GM12878 (cell line): ENCODE measurements at regions not wholly inside any gene's neighbourhood (a gene's known extent, or its start where the extent isn't known, plus 50 kb on each side); places are given as distances from the start of the nearest gene placed in this dataset.

Experiments
- ATAC-seq: fragments of 200-7000 bp; cut with Tn5 transposase; 3 replicates; pipeline ENCODE4 v1.9.1; 2020; ENCODE audit warnings: mild to moderate bottlenecking, moderate library complexity
- BruUV-seq: library from RNA; stranded (reverse); fragments of 400-500 nt; replicated peaks from 2 replicates; lab custom pipeline; 2021; lab: Mats Ljungman, UMichigan
- CTCF ChIA-PET: fragments of 300-600 bp; sonication (Branson Sonifier 250); formaldehyde crosslinking; extraction: SDS; loops from one replicate; lab custom pipeline; 2021; ENCODE audit warnings: inconsistent platforms; lab: Yijun Ruan, JAX
- POLR2A ChIA-PET: fragments of 350-600 bp; formaldehyde crosslinking; extraction: SDS; loops from one replicate; lab custom pipeline; 2021; ENCODE audit warnings: inconsistent platforms; lab: Charles Lee
- RAD21 ChIA-PET: fragments of 300-600 bp; sonication (Branson Sonifier 250); formaldehyde crosslinking; loops from one replicate; lab custom pipeline; 2023; ENCODE audit warnings: antibody characterized with exemption; ENCODE audit not compliant: unreplicated experiment; lab: Charles Lee
- SMC1A ChIA-PET: fragments of 300-600 bp; sonication (Branson Sonifier 250); formaldehyde crosslinking; loops from one replicate; lab custom pipeline; 2023; ENCODE audit not compliant: unreplicated experiment, uncharacterized antibody; lab: Charles Lee
- DNase-seq: peaks from one replicate; pipeline ENCODE4 v3.0.0-alpha.2; 2011; ENCODE audit warnings: low read depth, low spot score
- FAIRE-seq: peaks from 3 replicates; lab custom pipeline; 2011; peaks lifted over from hg19 to GRCh38; lab: Jason Lieb, UNC
- H2AFZ ChIP-seq: 2 replicates; pipeline ENCODE4 v1.6.0; 2011; ENCODE audit warnings: low read depth, low read length, control low read depth; ENCODE audit not compliant: control insufficient read depth
- H3K27ac ChIP-seq: 2 replicates; pipeline ENCODE4 v1.5.1; 2011; ENCODE audit warnings: control low read depth; ENCODE audit not compliant: control insufficient read depth, insufficient read depth
- H3K27me3 ChIP-seq, 2 experiments: replicated peaks in 1 of 2; 2 replicates each; pipeline versions ENCODE4 v1.6.0 to v1.6.1; 2011; ENCODE audit warnings: low read length in 1 of 2; ENCODE audit not compliant: control insufficient read depth in 2 of 2, insufficient read depth in 2 of 2
- H3K36me3 ChIP-seq, 2 experiments: 2 replicates each; pipeline ENCODE4 v1.5.1; 2011; ENCODE audit warnings: low read length in 1 of 2; ENCODE audit not compliant: control insufficient read depth in 2 of 2, insufficient read depth in 2 of 2
- H3K4me1 ChIP-seq: 2 replicates; pipeline ENCODE4 v1.6.1; 2011; ENCODE audit warnings: mild to moderate bottlenecking, low read length, moderate library complexity, mixed read lengths; ENCODE audit not compliant: control insufficient read depth, insufficient read depth
- H3K4me2 ChIP-seq: 2 replicates; pipeline ENCODE4 v1.6.0; 2011; ENCODE audit warnings: control low read depth; ENCODE audit not compliant: control insufficient read depth, insufficient read depth
- H3K4me3 ChIP-seq: fragments of 200-600 bp; sonication (generic); 2 replicates; pipeline ENCODE4 v1.5.1; 2016
- H3K79me2 ChIP-seq: 2 replicates; pipeline ENCODE4 v1.6.0; 2011; ENCODE audit warnings: low read length; ENCODE audit not compliant: control insufficient read depth, insufficient read depth
- H3K9ac ChIP-seq: 2 replicates; pipeline ENCODE4 v1.8.0; 2011; ENCODE audit warnings: low read length, control low read depth, mixed read lengths; ENCODE audit not compliant: control insufficient read depth, insufficient read depth
- H3K9me3 ChIP-seq: replicated peaks from 3 replicates; pipeline ENCODE4 v1.5.1; 2011; ENCODE audit warnings: mild to moderate bottlenecking, low read length; ENCODE audit not compliant: control insufficient read depth, insufficient read depth
- H4K20me1 ChIP-seq: 2 replicates; pipeline ENCODE4 v1.6.0; 2011; ENCODE audit not compliant: control insufficient read depth, insufficient read depth
- CBX5 ChIP-seq: sonication (generic); IDR thresholded peaks from 2 replicates; pipeline ENCODE4 v1.6.1; 2016; ENCODE audit warnings: low read depth, moderate library complexity, mild to moderate bottlenecking, inconsistent platforms
- DPF2 ChIP-seq: fragments of 450-650 bp; IDR thresholded peaks from 2 replicates; pipeline ENCODE4 v1.6.1; 2017; ENCODE audit warnings: mild to moderate bottlenecking
- EGR1 ChIP-seq, 2 experiments: IDR thresholded peaks; 1 replicate in 1 of 2; 2 replicates in 1 of 2; pipeline ENCODE4 v1.6.1; 2011 to 2012; ENCODE audit warnings: low read depth in 2 of 2, low read length in 2 of 2, borderline replicate concordance in 1 of 2, mild to moderate bottlenecking in 1 of 2, moderate library complexity in 1 of 2
- MTA3 ChIP-seq: IDR thresholded peaks from 2 replicates; pipeline ENCODE4 v1.6.1; 2012; ENCODE audit warnings: low read length, inconsistent platforms, borderline replicate concordance
- MYC ChIP-seq: IDR thresholded peaks from 2 replicates; pipeline ENCODE4 v1.6.1; 2011; ENCODE audit warnings: mild to moderate bottlenecking, low read length, moderate library complexity, inconsistent platforms; ENCODE audit not compliant: insufficient read depth, insufficient replicate concordance, insufficient read length, severe bottlenecking
- NKRF ChIP-seq: fragments of 450-650 bp; conservative IDR thresholded peaks from 2 replicates; pipeline ENCODE4 v1.6.1; 2017; ENCODE audit warnings: mild to moderate bottlenecking, moderate library complexity
- PAX5 ChIP-seq: IDR thresholded peaks from 2 replicates; pipeline ENCODE4 v1.6.1; 2011; ENCODE audit warnings: low read depth, low read length, borderline replicate concordance
- PAX8 ChIP-seq: fragments of 450-650 bp; IDR thresholded peaks from 2 replicates; pipeline ENCODE4 v1.6.1; 2017; ENCODE audit warnings: mild to moderate bottlenecking, moderate library complexity
- PKNOX1 ChIP-seq: fragments of 450-650 bp; IDR thresholded peaks from 2 replicates; pipeline ENCODE4 v1.6.1; 2016; ENCODE audit warnings: mild to moderate bottlenecking
- PML ChIP-seq: IDR thresholded peaks from 2 replicates; pipeline ENCODE4 v1.6.1; 2012; ENCODE audit warnings: low read length, inconsistent platforms
- RAD21 ChIP-seq: IDR thresholded peaks from 2 replicates; pipeline ENCODE4 v1.6.1; 2011; ENCODE audit warnings: mild to moderate bottlenecking, low read depth, low read length, moderate library complexity; ENCODE audit not compliant: insufficient read depth
- RAD51 ChIP-seq: fragments of 450-650 bp; IDR thresholded peaks from 2 replicates; pipeline ENCODE4 v1.6.1; 2016; ENCODE audit warnings: moderate library complexity, mild to moderate bottlenecking, inconsistent platforms
- RB1 ChIP-seq: fragments of 450-650 bp; formaldehyde crosslinking; IDR thresholded peaks from 2 replicates; pipeline ENCODE4 v1.6.1; 2017; ENCODE audit warnings: mild to moderate bottlenecking, borderline replicate concordance
- TAF1 ChIP-seq: IDR thresholded peaks from 2 replicates; pipeline ENCODE4 v1.6.1; 2011; ENCODE audit warnings: mild to moderate bottlenecking, low read depth, low read length, borderline replicate concordance
- WGBS: methylation state at CpG from one replicate; pipeline ENCODE4 v1.1.6; 2016; ENCODE audit warnings: low lambda C conversion rate; ENCODE audit not compliant: insufficient replicate concordance, insufficient coverage; ENCODE audit errors: missing lambda C conversion rate; 5-methylcytosine and 5-hydroxymethylcytosine counted together
- in situ Hi-C: fragments of 300-500 bp; cut with MboI; formaldehyde crosslinking; loops from 9 replicates; pipeline ENCODE4 v1.14.3; 2018; ENCODE audit warnings: mixed read lengths
- intact Hi-C: fragments of 100-400 bp; cut with micrococcal nuclease; formaldehyde crosslinking; loops from one replicate; pipeline ENCODE4 v1.14.2; 2022; ENCODE audit not compliant: unreplicated experiment
- TF ChIP-seq, protein P1 (sequence below): IDR thresholded peaks from 2 replicates; pipeline ENCODE4 v1.6.1; 2012; ENCODE audit warnings: low read depth, low read length, improper control_type of control experiment

- Histone ChIP-seq H3K4me1 (peaks cover 13% of the 10 kb centered on the region), H3K27ac (no peak overlapping the region), H2AFZ (no peak overlapping the region), H3K36me3 (no peaks in the 10 kb centered on the region), H4K20me1 (no peaks in the 10 kb centered on the region), H3K4me2 (no peak overlapping the region), H3K9ac (no peak overlapping the region), H3K4me3 (no peak overlapping the region), H3K9me3 (no peaks in the 10 kb centered on the region), H3K79me2 (no peaks in the 10 kb centered on the region), H3K27me3 (no peaks in the 10 kb centered on the region)
- SMC1A ChIA-PET: interaction anchor here (1.1 to 2.2 kb wide), 2 partner anchors 11 to 623 kb away, joined by 3 to 7 read pairs; no protein-coding TSS in a partner anchor
- FAIRE-seq: no peak
- POLR2A ChIA-PET: no interaction called here
- TF ChIP-seq PAX5 (no peak), TAF1 (no peak), CBX5 (no peak), RB1 (no peak), RAD51 (no peak), EGR1 (IDR thresholded peaks at IDR 0.05; ENCODE audit: borderline replicate concordance in 1 of 2, low read depth in 2 of 2, low read length in 2 of 2) (no peak), RAD21 (no peak), DPF2 (no peak), PKNOX1 (no peak), PML (no peak), MTA3 (no peak), MYC (no peak), PAX8 (no peak), NKRF (no peak)
- TF ChIP-seq, protein P1, sequence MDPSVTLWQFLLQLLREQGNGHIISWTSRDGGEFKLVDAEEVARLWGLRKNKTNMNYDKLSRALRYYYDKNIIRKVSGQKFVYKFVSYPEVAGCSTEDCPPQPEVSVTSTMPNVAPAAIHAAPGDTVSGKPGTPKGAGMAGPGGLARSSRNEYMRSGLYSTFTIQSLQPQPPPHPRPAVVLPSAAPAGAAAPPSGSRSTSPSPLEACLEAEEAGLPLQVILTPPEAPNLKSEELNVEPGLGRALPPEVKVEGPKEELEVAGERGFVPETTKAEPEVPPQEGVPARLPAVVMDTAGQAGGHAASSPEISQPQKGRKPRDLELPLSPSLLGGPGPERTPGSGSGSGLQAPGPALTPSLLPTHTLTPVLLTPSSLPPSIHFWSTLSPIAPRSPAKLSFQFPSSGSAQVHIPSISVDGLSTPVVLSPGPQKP: no peak
- RAD21 ChIA-PET: interaction anchor here (1.6 kb wide), 1 partner anchor 425 kb away, joined by 3 read pairs; no protein-coding TSS in a partner anchor
- CTCF ChIA-PET: no interaction called here
- no TSS peak for BruUV-seq
- intact Hi-C loops (no loop called here), in situ Hi-C loops (no loop called here)
- 95% methylated on average over 2 of the region's 2 CpGs for WGBS
- ATAC-seq: no peak
- no peak for DNase-seq
These were observed 526.0 kb downstream of the EPM2A start for GRCh38 chr6:145209272-145209671.
